ENCODE measurements at regions not wholly inside any gene's neighbourhood (a gene's known extent, or its start where the extent isn't known, plus 50 kb on each side); places are given as distances from the start of the nearest gene placed in this dataset.

DNA sequence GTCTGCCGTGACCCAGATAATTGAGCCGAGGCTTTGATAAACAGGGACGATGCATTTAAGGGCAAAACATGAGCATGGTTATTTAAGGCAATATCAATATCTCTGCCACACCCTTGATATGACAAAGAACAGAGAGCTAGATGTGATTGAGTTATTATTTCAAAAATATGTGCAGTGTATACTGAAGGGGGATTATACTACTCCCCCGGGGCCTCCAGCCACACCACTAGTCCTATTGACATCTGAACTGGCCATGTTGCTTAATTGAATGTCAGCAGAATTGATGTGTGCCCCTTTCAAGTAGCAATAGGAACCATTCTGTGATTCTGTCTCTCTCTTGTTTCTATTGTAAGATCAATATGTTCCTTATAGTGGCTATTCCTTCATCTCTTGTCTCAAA is 794.8 kb upstream of the SEL1L start:
- Histone ChIP-seq H3K4me1 (ENCODE audit: control insufficient read depth, insufficient read depth, low read length) (no peaks in the 10 kb centered on the region), H3K4me3 (ENCODE audit: low read depth, low read length) (no peak overlapping the region), H3K27ac (ENCODE audit: extremely low read depth, low read depth, low read length) (no peak overlapping the region), H3K36me3 (ENCODE audit: control insufficient read depth in 2 of 2, insufficient read depth in 1 of 2, low read length in 2 of 2) (no peaks in the 10 kb centered on the region), H3K9me3 (ENCODE audit: control insufficient read depth, insufficient read depth, low read depth, low read length) (no peaks in the 10 kb centered on the region)
- TF ChIP-seq ZNF184 (tag by site-specific recombination; IDR thresholded peaks at IDR 0.05) (no peak), ZNF416 (tag by site-specific recombination; IDR thresholded peaks at IDR 0.05) (no peak), ZNF548 (tag by site-specific recombination; IDR thresholded peaks at IDR 0.05) (no peak), KLF9 (tag by site-specific recombination; IDR thresholded peaks at IDR 0.05; ENCODE audit: low read depth) (no peak)
- TF ChIP-seq, protein P1, sequence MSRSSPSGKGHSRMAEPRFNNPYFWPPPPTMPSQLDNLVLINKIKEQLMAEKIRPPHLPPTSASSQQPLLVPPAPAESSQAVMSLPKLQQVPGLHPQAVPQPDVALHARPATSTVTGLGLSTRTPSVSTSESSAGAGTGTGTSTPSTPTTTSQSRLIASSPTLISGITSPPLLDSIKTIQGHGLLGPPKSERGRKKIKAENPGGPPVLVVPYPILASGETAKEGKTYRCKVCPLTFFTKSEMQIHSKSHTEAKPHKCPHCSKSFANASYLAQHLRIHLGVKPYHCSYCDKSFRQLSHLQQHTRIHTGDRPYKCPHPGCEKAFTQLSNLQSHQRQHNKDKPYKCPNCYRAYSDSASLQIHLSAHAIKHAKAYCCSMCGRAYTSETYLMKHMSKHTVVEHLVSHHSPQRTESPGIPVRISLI (tag by site-specific recombination; IDR thresholded peaks at IDR 0.05): no peak
- ChIA-PET POLR2A (no interaction called here), CTCF (no interaction called here)

DNA sequence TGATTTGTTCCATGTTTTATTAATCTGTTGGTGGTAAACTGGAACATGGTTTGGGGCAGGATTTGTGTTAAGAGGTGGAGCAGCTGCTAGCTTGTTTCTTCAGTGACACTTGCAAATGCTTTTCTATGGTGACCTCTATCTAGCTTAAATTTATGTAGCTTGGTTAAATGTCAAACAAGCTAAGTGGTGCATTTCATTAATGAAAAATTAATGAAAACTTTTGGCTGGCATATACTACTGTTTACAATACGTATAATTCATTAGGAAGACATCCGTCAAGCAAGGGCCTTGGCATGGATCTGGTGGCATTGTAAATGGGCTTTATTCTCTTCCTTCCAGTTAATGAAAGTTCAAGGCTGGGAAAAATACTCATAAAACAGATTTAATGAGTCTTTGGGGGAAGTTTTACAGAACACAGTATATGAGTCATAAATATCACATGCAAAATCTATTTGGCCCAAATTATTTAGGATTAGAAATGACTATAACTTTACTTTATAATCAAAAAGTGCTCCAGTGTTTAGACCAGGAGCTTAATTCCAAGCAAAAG is 807.7 kb upstream of the SEL1L start:
- H3K4me3 ChIP-seq (ENCODE audit: low read depth, low read length): no peak overlapping the region
- ChIA-PET POLR2A (no interaction called here), CTCF (no interaction called here)
- no peak for TF ChIP-seq MYNN (tag by site-specific recombination; IDR thresholded peaks at IDR 0.05; ENCODE audit: borderline replicate concordance)
- TF ChIP-seq BCL11B (tag by site-specific recombination; IDR thresholded peaks at IDR 0.05; ENCODE audit: low read depth): no peak
- TF ChIP-seq YY1 (tag by site-specific recombination; IDR thresholded peaks at IDR 0.05): no peak
- TF ChIP-seq ZNF514 (tag by site-specific recombination; IDR thresholded peaks at IDR 0.05): no peak
- TF ChIP-seq YY2 (tag by site-specific recombination; IDR thresholded peaks at IDR 0.05): no peak
- no peak for TF ChIP-seq KLF16 (tag by site-specific recombination; IDR thresholded peaks at IDR 0.05)
- TF ChIP-seq ZNF184 (tag by site-specific recombination; IDR thresholded peaks at IDR 0.05): no peak
- no peak for TF ChIP-seq TRIM28 (IDR thresholded peaks at IDR 0.05; ENCODE audit: borderline replicate concordance, low read length)
- TF ChIP-seq, protein P2, sequence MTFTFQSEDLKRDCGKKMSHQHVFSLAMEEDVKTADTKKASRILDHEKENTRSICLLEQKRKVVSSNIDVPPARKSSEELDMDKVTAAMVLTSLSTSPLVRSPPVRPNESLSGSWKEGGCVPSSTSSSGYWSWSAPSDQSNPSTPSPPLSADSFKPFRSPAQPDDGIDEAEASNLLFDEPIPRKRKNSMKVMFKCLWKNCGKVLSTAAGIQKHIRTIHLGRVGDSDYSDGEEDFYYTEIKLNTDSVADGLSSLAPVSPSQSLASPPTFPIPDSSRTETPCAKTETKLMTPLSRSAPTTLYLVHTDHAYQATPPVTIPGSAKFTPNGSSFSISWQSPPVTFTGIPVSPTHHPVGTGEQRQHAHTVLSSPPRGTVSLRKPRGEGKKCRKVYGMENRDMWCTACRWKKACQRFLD (tag by site-specific recombination; IDR thresholded peaks at IDR 0.05): no peak
- H3K27ac ChIP-seq (ENCODE audit: extremely low read depth, low read depth, low read length): no peak overlapping the region
- no peaks in the 10 kb centered on the region for H3K9me3 ChIP-seq (ENCODE audit: control insufficient read depth, insufficient read depth, low read depth, low read length)
- no peaks in the 10 kb centered on the region for H3K4me1 ChIP-seq (ENCODE audit: control insufficient read depth, insufficient read depth, low read length)
- H3K36me3 ChIP-seq (ENCODE audit: control insufficient read depth in 2 of 2, insufficient read depth in 1 of 2, low read length in 2 of 2): no peaks in the 10 kb centered on the region

DNA sequence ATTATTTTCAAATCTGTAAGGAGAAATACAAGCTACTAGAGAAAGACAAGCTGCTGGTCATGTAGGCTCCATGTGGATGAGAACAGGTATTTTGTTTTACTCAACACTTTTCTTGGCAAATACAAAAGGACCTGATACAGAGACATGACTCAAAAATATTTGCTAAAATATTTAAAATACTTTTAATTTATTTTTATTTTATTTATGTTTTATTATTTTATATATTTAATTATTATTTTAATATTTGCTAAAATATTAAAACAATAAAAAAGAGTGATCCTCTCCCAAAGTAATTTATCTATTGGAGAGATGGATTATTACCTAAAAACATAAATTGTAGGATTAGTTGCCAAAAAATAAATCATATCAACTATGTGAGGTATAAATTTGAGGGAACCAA is 808.9 kb upstream of the SEL1L start:
- POLR2A ChIA-PET: no interaction called here
- TF ChIP-seq ZNF292 (tag by site-specific recombination; IDR thresholded peaks at IDR 0.05; ENCODE audit: borderline replicate concordance, low read depth) (no peak), ZBTB20 (tag by site-specific recombination; IDR thresholded peaks at IDR 0.05) (no peak), KLF9 (tag by site-specific recombination; IDR thresholded peaks at IDR 0.05; ENCODE audit: low read depth) (no peak), ZNF654 (tag by site-specific recombination; IDR thresholded peaks at IDR 0.05; ENCODE audit: low read depth) (no peak), GLI4 (tag by site-specific recombination; IDR thresholded peaks at IDR 0.05) (no peak), ZNF571 (tag by site-specific recombination; IDR thresholded peaks at IDR 0.05) (no peak), MYNN (tag by site-specific recombination; IDR thresholded peaks at IDR 0.05; ENCODE audit: borderline replicate concordance) (no peak), REPIN1 (tag by site-specific recombination; IDR thresholded peaks at IDR 0.05; ENCODE audit: low read depth) (no peak), ZNF311 (tag by site-specific recombination; IDR thresholded peaks at IDR 0.05; ENCODE audit: borderline replicate concordance) (no peak)
- TF ChIP-seq, protein P3, sequence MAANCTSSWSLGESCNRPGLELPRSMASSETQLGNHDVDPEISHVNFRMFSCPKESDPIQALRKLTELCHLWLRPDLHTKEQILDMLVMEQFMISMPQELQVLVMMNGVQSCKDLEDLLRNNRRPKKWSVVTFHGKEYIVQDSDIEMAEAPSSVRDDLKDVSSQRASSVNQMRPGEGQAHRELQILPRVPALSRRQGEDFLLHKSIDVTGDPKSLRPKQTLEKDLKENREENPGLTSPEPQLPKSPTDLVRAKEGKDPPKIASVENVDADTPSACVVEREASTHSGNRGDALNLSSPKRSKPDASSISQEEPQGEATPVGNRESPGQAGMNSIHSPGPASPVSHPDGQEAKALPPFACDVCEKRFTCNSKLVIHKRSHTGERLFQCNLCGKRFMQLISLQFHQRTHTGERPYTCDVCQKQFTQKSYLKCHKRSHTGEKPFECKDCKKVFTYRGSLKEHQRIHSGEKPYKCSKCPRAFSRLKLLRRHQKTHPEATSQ (tag by site-specific recombination; IDR thresholded peaks at IDR 0.05): no peak
- TF ChIP-seq, protein P2 (tag by site-specific recombination; IDR thresholded peaks at IDR 0.05): no peak
- TF ChIP-seq, protein P4, sequence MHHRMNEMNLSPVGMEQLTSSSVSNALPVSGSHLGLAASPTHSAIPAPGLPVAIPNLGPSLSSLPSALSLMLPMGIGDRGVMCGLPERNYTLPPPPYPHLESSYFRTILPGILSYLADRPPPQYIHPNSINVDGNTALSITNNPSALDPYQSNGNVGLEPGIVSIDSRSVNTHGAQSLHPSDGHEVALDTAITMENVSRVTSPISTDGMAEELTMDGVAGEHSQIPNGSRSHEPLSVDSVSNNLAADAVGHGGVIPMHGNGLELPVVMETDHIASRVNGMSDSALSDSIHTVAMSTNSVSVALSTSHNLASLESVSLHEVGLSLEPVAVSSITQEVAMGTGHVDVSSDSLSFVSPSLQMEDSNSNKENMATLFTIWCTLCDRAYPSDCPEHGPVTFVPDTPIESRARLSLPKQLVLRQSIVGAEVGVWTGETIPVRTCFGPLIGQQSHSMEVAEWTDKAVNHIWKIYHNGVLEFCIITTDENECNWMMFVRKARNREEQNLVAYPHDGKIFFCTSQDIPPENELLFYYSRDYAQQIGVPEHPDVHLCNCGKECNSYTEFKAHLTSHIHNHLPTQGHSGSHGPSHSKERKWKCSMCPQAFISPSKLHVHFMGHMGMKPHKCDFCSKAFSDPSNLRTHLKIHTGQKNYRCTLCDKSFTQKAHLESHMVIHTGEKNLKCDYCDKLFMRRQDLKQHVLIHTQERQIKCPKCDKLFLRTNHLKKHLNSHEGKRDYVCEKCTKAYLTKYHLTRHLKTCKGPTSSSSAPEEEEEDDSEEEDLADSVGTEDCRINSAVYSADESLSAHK (tag by site-specific recombination; IDR thresholded peaks at IDR 0.05): no peak

More for the DNA sequence above, 808.9 kb upstream of the SEL1L start:
- CTCF ChIA-PET: no interaction called here
- H3K4me3 ChIP-seq (ENCODE audit: low read depth, low read length): no peak overlapping the region
- H3K4me1 ChIP-seq (ENCODE audit: control insufficient read depth, insufficient read depth, low read length): no peaks in the 10 kb centered on the region
- H3K36me3 ChIP-seq (ENCODE audit: control insufficient read depth in 2 of 2, insufficient read depth in 1 of 2, low read length in 2 of 2): no peaks in the 10 kb centered on the region
- no peak overlapping the region for H3K27ac ChIP-seq (ENCODE audit: extremely low read depth, low read depth, low read length)
- no peaks in the 10 kb centered on the region for H3K9me3 ChIP-seq (ENCODE audit: control insufficient read depth, insufficient read depth, low read depth, low read length)
